DMS53 (cell line): ENCODE measurements at regions not wholly inside any gene's neighbourhood (a gene's known extent, or its start where the extent isn't known, plus 50 kb on each side); places are given as distances from the start of the nearest gene placed in this dataset.
"Not testable (repeated sequence)": the region's sequence is repeated elsewhere in the genome, so short reads cannot be mapped to it uniquely, and the experiment has no call there.

Experiments
- DNase-seq: peaks from one replicate; lab custom pipeline; 2025; lab: John Stamatoyannopoulos, UW

DNA sequence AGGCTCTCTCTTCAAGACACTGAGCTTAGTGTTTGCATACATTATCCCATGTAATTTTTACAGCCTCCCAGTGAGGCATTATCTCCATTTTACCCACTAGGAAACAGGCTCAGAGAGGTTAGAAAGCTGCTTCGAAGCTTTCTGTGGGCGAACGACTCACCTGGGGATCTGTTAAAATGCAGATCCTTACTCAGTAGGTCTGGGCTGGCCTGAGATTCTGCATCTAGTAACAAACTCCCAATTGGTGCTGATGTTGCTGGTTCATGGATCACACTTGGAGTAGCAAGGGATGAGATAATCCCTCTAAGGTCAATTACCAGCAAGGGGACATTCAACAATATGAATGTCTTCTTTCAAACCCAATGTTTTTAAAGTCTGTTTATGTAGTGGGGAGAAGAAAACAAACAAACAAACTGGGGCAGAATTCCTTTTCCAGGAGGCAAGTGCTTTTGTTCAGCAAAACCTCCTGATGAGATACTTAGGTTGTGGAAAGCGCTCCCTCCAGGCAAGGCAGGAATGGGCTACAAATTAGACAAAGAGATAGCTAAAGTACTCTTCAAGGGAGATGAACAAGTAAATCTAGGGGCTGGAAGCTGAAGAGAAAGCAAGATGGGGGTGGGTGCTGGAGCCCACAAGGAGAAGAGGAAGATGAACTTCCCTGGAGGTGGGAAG is 311.9 kb downstream of the SHQ1 start:
- DNase-seq, result no peak

DNA sequence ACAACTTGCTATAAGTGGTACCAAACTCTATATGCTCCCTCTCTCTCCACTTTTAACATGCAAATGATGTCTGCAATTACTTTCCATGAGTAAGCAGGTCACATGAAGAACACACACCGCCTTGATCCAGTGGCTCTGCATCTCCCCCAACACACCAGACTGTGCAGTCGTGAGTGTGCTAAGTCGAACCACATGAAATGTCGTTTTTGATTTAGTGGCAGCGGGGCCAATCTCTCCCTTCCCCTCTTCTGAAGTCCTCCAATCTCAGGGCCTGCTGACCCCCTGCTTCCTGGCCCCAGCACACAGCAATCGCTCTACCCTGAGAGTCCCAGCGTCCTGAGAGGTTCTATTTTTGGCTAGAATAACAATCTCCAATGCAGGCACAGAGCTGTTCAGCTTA is 312.5 kb downstream of the SHQ1 start:
- DNase-seq, result no peak

- DNase-seq, result no peak
Measured at GRCh38 chr3:72533591-72534473, 314.4 kb downstream of the SHQ1 start.

DNA sequence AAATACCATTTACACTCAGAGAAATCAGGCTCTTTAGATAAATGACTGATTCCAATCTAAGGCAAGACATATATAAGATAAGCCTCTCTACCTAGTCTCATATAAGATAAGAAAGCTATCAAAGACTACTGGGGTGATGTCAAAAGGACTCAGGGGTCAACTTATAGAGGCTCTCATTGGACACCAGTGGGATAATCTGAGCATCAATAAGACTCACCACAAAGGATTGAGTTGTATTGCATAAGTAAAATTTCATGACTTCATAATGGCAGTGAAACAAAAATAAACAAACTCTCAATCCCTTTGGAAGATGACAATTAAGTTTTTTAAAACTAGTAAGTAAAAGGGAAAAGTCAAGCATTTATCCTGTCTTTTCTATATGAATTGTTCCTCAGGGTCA is 317.8 kb downstream of the SHQ1 start:
- no peak for DNase-seq

DNA sequence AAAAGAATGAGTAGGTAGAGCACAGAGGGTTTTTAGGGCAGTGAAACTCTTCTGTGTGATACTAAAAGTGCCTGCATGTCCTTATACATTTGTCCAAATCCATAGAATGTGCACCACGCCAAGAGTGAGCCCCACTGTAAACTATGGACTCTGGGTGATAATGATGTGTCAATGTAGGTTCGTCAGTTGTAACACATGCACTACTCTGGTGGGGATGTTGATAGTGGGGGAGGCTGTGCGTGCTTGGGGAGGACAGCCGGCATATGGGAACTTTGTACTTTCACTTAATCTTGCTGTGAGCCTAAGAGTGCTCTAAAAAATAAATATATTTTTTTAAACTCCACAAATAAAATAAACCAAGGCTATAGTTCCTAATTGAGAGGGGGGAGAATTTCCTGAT is 319.2 kb downstream of the SHQ1 start:
- no peak for DNase-seq

- peak; percentile 1 for DNase-seq
Measured at GRCh38 chr3:72523429-72524151, 324.7 kb downstream of the SHQ1 start.

GRCh38 chr3:72520690-72521308 is 327.4 kb downstream of the SHQ1 start:
- peak; percentile 2 for DNase-seq

DNA sequence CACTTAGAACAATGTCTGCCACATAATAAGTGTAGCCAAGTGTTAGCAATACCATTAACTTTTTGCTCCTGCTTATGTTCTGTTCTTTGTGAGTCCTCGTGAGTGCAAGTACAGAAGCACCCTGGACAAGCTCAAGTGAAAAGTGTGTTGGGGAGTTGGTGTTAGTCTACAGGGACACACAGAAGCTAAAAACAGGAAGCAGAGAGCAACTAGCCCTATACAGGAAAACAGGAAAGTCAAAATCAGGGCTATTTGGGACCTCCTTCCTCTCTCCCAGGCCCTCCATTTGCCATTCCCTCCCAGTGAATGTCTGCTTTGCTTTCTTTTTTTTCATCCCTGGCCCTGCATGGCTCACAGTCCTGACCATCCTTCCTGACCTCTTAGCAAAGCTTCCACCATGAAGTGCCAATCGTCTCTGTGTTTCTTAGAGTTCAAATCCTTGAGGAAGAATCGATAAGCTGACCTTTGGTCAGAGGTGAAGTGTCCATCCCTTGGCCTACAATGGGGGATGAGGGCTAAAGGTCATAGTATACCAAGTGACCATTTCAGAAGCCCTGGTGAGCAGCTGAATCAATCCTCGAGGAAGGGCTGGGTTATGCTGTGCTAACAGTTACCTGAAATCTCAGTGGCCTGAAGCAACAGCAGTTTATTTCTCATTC is 328.2 kb downstream of the SHQ1 start:
- no peak for DNase-seq

DNA sequence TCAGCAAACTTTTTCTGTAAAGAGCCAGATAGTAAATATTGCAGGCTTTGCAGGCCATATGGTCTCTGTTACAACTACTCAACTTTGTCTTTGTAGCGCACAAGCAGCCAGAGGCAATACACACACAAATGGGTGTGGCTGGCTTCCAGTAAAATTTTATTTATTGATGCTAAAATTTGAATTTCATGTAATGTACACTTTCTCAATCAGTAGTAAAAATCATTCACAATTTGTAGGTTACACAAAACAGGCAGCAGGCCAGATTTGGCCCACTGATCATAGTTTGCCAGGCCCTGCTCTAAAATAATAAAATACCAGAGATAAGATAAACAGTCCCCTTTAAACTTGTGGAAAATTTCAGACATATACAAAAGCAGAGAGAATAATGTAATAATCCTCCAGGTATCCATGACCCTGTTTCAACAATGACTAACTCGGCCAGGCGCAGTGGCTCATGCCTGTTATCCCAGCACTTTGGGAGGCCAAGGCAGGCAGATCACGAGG is 330.3 kb downstream of the SHQ1 start:
- DNase-seq, result no peak

DNA sequence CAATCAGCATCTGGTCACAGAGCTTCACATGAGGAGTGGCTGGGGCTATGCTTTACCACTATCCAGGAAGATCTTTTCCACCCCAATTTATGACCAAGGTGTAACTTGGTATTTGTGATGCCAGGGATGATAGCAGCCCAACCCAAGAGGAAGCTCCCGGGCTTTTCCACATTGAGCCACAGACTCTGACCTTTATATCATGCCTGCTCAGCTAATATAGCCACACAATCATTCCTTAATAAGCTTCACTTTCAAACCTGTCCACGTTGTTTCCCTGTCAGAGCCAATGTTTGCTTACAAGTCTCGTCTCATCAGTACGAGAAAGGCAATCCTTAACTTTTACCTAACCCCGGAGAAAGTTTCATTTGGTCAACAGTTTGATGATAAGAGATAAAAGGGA is 330.9 kb downstream of the SHQ1 start:
- no peak for DNase-seq

- DNase-seq, result no peak
Measured at GRCh38 chr3:72516361-72516760, 331.9 kb downstream of the SHQ1 start.

DNA sequence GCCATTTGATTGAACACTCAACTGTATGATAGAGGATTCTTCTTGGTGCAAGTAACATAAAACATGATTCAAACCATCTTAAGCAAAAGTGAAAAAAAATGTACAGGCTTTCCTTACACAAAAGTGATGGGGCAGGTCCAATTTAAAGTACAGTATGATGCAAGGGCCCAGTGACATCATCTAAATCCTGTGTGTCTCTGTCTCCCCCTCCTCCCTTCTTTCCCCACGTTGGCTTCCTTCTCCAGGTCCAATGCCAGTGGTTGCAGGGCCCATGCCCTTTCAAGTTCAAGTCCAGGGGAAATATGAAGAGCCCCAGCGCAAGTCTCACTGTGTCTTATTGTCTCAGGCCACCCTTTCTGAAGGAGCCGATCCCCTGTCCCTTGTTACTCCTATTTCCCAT is 332.3 kb downstream of the SHQ1 start:
- no peak for DNase-seq

DNA sequence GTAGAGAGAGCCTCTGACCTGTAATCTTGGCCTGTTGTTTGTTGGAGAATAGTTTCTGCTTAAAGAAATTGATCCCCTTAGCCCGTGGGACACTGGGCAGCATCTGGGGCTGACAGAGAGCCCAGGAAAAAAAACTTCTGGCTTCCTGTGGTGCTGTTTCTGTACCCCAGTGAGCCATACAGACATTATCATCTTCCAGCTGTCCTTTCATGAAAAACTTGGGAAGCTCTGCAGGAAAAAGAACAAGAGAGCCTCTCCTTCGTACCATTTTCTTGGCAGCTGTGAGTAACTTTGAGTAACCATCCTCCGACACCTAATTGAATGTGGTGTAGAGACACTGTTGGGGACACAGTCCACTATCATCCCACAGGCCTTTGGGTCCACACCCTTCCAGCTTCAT is 333.0 kb downstream of the SHQ1 start:
- no peak for DNase-seq

- DNase-seq, result no peak
Measured at GRCh38 chr3:72510247-72510646, 338.0 kb downstream of the SHQ1 start.

DNA sequence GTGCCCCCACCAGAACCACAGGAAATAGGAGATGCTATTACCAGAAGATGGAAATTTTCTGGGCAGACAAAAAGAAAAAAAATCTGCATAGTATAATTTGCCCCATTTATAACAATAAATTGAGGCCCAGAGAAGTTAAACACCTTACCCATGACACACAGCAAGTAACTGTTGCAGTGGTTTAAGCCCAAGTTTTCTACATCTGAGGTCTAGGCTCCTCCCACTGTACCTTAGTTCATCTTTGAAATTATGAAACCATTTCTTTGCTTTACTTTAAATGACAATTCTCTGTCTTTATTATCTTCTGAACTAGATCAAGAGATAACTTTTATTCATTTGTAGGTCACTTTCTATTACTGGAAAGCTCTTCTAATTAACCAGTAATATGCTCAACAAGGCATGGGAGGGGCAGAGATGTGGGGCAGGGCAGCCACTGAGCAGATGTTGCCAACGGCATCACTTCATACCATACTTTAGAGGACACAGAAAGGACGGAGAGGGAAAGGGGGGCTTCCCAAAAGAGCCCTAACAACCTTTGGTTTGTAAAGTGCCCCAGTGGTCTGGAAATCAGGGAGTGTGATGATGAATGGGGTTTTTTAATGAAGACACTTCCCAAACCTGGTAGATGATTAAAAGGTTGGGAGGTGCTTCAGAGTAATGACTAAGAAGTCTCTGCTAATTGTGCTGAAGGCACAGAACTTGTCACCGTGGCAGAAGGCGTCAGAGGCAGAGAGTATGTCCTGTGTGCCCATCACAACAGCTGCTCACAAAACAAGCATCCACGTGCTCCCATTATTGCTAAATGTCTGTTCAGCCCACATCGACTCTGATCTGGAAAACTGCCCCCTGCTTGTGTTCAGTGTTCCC is 342.5 kb downstream of the SHQ1 start:
- no peak for DNase-seq

DNA sequence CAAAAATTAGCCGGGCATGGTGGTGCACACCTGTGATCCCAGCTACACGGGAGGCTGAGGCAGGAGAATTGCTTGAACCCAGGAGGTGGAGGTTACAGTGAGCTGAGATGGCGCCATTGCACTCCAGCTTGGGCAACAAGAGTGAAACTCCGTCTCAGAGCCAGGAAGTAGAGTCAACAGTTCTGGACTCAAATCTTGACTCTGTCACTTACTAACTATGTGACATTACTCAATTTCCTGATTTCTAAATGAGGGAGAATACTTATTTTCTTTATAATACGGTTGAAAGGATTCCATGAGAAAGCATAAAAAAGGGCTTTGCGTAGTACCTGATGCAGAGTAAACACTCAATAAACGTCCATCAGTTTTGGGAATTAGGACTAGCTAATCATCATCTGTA is 350.7 kb downstream of the SHQ1 start:
- not testable (repeated sequence) for DNase-seq

DNA sequence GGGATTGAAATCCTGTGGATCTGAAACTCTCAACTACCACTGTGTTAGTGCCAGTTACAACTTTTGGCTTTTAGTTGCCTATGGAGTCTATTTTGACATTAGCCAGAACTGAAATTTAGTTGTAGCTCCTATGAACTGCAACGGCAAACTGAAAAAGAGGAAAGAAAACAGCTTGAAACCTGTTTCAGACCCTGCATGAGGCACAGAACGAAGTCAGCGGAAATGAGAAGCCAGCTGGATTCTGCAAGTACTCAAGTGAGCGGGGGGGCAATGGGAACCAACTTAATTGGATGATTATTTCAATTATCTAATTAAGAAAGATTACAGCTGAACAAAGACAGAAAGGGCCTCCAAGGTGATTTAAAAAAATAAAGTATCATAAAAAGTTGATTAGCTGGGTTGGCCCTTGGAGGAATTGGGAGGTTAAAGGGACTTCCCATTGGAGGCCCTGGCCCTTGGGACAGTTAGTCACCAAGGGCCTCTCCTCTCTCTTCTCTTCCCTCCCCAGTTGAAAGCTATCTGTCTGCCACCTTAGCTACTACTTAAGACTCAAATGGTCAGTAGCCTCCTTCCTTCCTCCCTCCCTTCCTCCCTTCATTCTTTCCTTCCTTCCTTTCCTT is 352.1 kb downstream of the SHQ1 start:
- DNase-seq, result no peak

DNA sequence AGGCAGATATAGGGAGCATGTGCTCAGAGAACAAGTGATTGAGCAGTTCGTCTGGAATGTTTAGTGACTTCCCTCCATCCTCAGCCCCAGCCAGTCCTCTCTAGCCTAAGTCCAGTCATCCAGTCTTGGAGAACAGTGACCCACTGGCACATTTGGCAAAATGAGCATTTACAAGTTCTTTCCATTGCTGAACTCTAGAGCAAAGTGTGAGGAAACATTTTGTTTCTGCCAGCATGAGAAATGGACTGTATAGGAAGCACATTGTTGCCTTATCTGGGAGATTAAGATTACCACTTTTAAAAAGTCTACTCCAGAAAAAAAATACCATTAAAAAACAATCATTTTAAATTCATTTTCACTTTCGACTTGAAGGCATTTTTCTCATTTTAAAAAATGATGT is 353.6 kb downstream of the SHQ1 start:
- DNase-seq, result no peak

DNA sequence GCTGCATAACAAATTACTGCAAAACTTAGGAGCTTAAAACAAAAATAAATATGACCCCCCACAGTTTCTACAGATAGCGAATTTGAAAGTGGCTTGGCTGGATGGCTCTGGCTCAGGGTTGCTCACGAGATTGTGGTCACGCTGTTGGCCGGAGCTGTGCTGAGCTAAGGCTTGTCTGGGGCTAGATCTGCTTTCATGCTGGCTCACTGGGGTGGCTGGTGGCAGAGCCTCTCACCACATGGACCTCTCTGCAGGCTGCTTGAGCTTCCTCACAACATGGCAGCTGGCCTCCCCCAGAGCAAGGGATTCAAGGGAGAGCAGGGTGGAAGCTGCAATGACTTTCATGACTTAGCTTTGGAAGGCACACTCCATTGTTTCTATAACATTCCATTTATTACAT is 354.1 kb downstream of the SHQ1 start:
- no peak for DNase-seq

DNA sequence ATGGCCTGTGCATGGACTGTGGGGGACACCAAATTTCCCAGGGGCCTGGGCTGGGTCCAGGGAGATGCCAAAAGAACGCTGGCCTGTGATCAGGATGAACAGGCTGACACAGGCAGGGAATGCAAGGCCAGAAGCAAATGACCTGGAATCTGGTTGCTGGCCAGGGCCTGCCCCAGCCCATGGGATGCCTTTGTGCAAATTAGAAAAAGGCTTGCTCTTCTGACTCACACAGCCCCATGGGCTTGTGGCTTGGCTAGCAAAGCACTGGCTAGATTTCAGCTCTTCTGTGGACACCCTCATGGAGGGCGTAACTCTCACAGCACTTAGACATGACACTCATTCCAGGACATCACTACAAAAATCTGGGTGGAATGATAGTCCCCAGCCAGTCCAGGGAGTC is 356.0 kb downstream of the SHQ1 start:
- no peak for DNase-seq
